Hepatocyte (in vitro differentiated cells): ENCODE measurements at regions not wholly inside any gene's neighbourhood (a gene's known extent, or its start where the extent isn't known, plus 50 kb on each side); places are given as distances from the start of the nearest gene placed in this dataset.

Experiments used
- CTCF ChIP-seq: fragments of 200-600 bp; sonication (generic); IDR thresholded peaks from 2 replicates; pipeline ENCODE4 v1.5.1; 2016; ENCODE audit warnings: antibody characterized with exemption, mild to moderate bottlenecking; ENCODE audit not compliant: poor library complexity
- EZH2 ChIP-seq: fragments of 200-600 bp; sonication (generic); IDR thresholded peaks from 2 replicates; pipeline ENCODE4 v1.6.1; 2016; ENCODE audit warnings: antibody characterized with exemption, mild to moderate bottlenecking, borderline replicate concordance
- EZH2phosphoT487 ChIP-seq: fragments of 200-600 bp; sonication (generic); IDR thresholded peaks from one replicate; pipeline ENCODE4 v1.6.1; 2018; ENCODE audit warnings: antibody characterized with exemption, mild to moderate bottlenecking, low read depth, moderate library complexity; ENCODE audit not compliant: unreplicated experiment, severe bottlenecking

- no peak for TF ChIP-seq EZH2phosphoT487
- no peak for TF ChIP-seq CTCF
- TF ChIP-seq EZH2 = no peak
These were observed 412.3 kb upstream of the KIRREL3 start for GRCh38 chr11:127412722-127413380.
